ENCODE measurements at regions not wholly inside any gene's neighbourhood (a gene's known extent, or its start where the extent isn't known, plus 50 kb on each side); places are given as distances from the start of the nearest gene placed in this dataset.

GRCh38 chr12:89827592-89827991 is 119.0 kb upstream of the ATP2B1 start:
- WGBS, 2 donors = 75 to 85% methylated on average over 5 of the region's 5 CpGs
- no peak for ATAC-seq (ENCODE audit: insufficient read depth, low FRiP score)
- H3K4me3 ChIP-seq = no peak overlapping the region
- peaks cover 0 to 3% (median 0%) of the 10 kb centered on the region in 4 donors for H3K9me3 ChIP-seq (ENCODE audit: control insufficient read depth in 4 of 4, insufficient read depth in 3 of 4, low read length in 3 of 4)
- peaks cover 0 to 4% (median 0%) of the 10 kb centered on the region in 5 donors for H3K4me1 ChIP-seq (ENCODE audit: control insufficient read depth in 5 of 5, insufficient read depth in 5 of 5, low read length in 5 of 5)
- no peak overlapping the region for H3K27ac ChIP-seq (ENCODE audit: low read depth in 1 of 2, low read length in 1 of 2)
- TF ChIP-seq CTCF (IDR thresholded peaks at IDR 0.05; ENCODE audit: control extremely low read depth, extremely low read depth) = no peak
- H3K27me3 ChIP-seq (ENCODE audit: control insufficient read depth in 3 of 3, insufficient read depth in 3 of 3, low read length in 2 of 3) = no peaks in the 10 kb centered on the region
- DNase-seq = no peak
- no peak overlapping the region for H3K9ac ChIP-seq (ENCODE audit: insufficient read depth in 1 of 2, low read length in 2 of 2)
- no peaks in the 10 kb centered on the region for H3K36me3 ChIP-seq (ENCODE audit: control insufficient read depth in 4 of 4, insufficient read depth in 4 of 4, low read length in 4 of 4)

- 89 to 90% methylated on average over 2 of the region's 2 CpGs for WGBS, 2 donors
- no peaks in the 10 kb centered on the region for H3K27me3 ChIP-seq (ENCODE audit: control insufficient read depth in 3 of 3, insufficient read depth in 3 of 3, low read length in 2 of 3)
- H3K4me3 ChIP-seq = no peak overlapping the region
- no peak overlapping the region for H3K9ac ChIP-seq (ENCODE audit: insufficient read depth in 1 of 2, low read length in 2 of 2)
- no peaks in the 10 kb centered on the region for H3K36me3 ChIP-seq (ENCODE audit: control insufficient read depth in 4 of 4, insufficient read depth in 4 of 4, low read length in 4 of 4)
- H3K9me3 ChIP-seq (ENCODE audit: control insufficient read depth in 4 of 4, insufficient read depth in 3 of 4, low read length in 3 of 4) = peaks cover 0 to 3% (median 0%) of the 10 kb centered on the region in 4 donors
- TF ChIP-seq CTCF (IDR thresholded peaks at IDR 0.05; ENCODE audit: control extremely low read depth, extremely low read depth) = no peak
- peaks cover 0 to 4% (median 0%) of the 10 kb centered on the region in 5 donors for H3K4me1 ChIP-seq (ENCODE audit: control insufficient read depth in 5 of 5, insufficient read depth in 5 of 5, low read length in 5 of 5)
- no peak overlapping the region for H3K27ac ChIP-seq (ENCODE audit: low read depth in 1 of 2, low read length in 1 of 2)
- no peak for DNase-seq
- ATAC-seq (ENCODE audit: insufficient read depth, low FRiP score) = no peak
Observed at GRCh38 chr12:89826468-89826867, 117.8 kb upstream of the ATP2B1 start.

- H3K27me3 ChIP-seq (ENCODE audit: control insufficient read depth in 3 of 3, insufficient read depth in 3 of 3, low read length in 2 of 3) = no peaks in the 10 kb centered on the region
- H3K36me3 ChIP-seq (ENCODE audit: control insufficient read depth in 4 of 4, insufficient read depth in 4 of 4, low read length in 4 of 4) = no peaks in the 10 kb centered on the region
- H3K9me3 ChIP-seq (ENCODE audit: control insufficient read depth in 4 of 4, insufficient read depth in 3 of 4, low read length in 3 of 4) = peaks cover 0 to 3% (median 0%) of the 10 kb centered on the region in 4 donors
- ATAC-seq (ENCODE audit: insufficient read depth, low FRiP score) = no peak
- no peak overlapping the region for H3K4me3 ChIP-seq
- no peak overlapping the region for H3K27ac ChIP-seq (ENCODE audit: low read depth in 1 of 2, low read length in 1 of 2)
- 76 to 83% methylated on average over 6 of the region's 6 CpGs for WGBS, 2 donors
- H3K4me1 ChIP-seq (ENCODE audit: control insufficient read depth in 5 of 5, insufficient read depth in 5 of 5, low read length in 5 of 5) = peaks cover 0 to 4% (median 0%) of the 10 kb centered on the region in 5 donors
- no peak for DNase-seq
- no peak overlapping the region for H3K9ac ChIP-seq (ENCODE audit: insufficient read depth in 1 of 2, low read length in 2 of 2)
- no peak for TF ChIP-seq CTCF (IDR thresholded peaks at IDR 0.05; ENCODE audit: control extremely low read depth, extremely low read depth)
Observed at GRCh38 chr12:89825591-89826449, 117.2 kb upstream of the ATP2B1 start.

Measured in lung (tissue), 11 donors.